Ureter (tissue), 1 donor: ENCODE measurements at regions not wholly inside any gene's neighbourhood (a gene's known extent, or its start where the extent isn't known, plus 50 kb on each side); places are given as distances from the start of the nearest gene placed in this dataset.
"Not testable (repeated sequence)": the region's sequence is repeated elsewhere in the genome, so short reads cannot be mapped to it uniquely, and the experiment has no call there.

Source experiments
- DNase-seq: peaks from one replicate; pipeline ENCODE4 v3.0.0-alpha.2; 2020; ENCODE audit warnings: low spot score
- donor health status: DM: yes; HTN: yes; CAD: no.

GRCh38 chr2:110394769-110395168, 77.8 kb downstream of the LIMS4 start:
- DNase-seq: not testable (repeated sequence)

DNA sequence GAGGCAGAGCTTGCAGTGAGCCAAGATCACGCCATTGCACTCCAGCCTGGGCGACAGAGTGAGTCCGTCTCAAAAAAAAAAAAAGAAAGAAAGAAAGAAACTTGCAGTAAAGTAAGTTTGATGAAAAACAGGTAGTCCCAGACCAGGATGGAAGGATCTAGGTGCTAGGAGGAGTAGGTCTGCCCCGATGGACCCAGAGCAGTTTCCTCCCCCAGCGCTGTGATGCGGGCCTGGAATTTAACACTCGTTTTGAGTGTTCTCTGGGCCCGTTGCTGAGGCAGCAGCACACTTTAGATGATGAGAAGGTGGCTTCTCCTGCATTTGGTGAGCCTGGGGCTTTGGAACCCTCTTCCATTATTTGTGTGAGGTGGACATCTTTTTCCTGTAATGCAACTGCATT, 80.2 kb downstream of the LIMS4 start:
- DNase-seq: not testable (repeated sequence)

GRCh38 chr2:110391035-110391418, 81.6 kb downstream of the LIMS4 start:
- DNase-seq: not testable (repeated sequence)

- not testable (repeated sequence) for DNase-seq
Observed at GRCh38 chr2:110390351-110391034, 82.1 kb downstream of the LIMS4 start.

GRCh38 chr2:110387044-110387443, 85.6 kb downstream of the LIMS4 start:
- not testable (repeated sequence) for DNase-seq

DNA sequence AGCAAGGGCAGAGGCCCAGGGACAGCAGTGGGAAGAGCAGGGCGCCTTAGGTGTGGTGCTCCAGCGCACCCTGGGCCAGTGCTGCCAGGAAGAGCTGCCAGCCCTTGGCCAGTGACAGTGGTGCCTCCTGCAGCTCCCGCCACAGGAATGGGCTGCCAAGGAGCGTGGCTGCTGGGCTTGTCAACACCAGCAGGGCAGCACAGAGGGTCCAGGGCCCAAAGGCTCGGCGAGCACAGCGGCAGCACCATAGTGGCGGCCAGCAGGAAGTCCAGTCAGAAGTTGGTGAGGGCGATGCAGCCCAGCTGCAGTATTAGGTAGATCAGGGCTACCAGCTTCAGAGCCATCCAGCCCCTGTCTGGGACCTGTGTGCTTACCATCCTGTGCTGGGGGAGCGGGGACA, 86.1 kb downstream of the LIMS4 start:
- not testable (repeated sequence) for DNase-seq

DNA sequence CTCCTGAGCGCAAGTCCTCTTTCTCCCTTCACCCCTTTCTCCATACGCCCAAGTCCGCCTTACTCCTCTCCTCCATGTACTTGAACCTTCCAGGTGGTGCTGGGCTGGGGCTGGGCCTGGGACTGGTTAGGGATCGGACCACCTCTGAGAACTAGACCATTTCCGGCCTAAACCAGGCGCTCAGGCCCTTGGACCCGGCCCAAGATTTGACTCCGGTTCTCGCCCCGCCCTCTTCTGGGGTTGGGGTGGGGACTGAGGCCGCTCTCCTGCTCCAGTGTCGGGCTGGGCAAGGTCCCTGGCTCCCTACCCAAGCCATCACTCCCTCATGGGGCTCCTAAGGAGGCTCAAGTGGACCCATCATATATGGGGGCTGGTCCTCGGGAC, 87.9 kb downstream of the LIMS4 start:
- not testable (repeated sequence) for DNase-seq

- not testable (repeated sequence) for DNase-seq
Observed at GRCh38 chr2:110384109-110384735, 88.4 kb downstream of the LIMS4 start.

DNA sequence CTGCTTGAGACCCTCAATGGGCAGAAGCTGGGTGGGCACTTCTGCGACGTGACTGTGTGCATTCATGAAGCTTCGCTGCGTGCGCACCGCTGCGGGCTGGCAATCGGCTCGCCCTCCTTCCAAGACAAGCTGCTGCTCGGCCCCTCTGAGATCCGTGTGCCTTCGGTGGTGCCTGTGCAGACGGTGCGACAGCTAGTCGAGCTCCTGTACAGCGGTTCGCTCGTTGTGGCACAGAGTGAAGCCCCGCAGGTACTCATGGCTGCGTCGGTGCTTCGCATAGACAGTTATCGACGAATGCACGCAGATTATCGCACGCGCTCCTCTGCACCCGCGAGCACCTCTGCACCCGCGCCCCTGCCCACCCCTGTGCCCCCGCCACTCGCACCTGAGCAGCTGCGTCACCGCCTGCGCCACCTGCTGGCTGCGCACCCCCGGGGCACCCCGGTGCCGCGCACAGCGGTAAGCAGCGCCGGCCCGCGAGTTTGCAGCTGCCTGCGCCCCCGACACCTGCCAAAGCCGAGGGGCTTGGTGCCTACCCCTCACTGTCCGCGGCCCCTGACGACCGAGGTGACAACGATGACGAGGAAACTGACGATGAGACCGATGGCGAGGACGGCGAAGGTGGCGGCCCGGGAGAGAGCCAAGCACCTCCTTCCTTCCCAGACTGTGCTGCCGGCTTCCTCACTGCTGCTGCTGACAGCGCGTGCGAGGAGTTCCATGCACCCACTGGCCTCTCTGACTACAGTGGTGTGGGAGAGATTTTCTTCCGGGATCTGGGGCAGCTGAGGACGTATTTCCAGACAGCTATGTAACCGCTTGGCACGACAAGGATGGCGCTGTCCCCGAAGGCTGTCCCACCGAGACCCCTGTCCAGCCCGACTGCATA, 89.2 kb downstream of the LIMS4 start:
- DNase-seq: not testable (repeated sequence)

- not testable (repeated sequence) for DNase-seq
Observed at GRCh38 chr2:110373519-110373918, 99.1 kb downstream of the LIMS4 start.

DNA sequence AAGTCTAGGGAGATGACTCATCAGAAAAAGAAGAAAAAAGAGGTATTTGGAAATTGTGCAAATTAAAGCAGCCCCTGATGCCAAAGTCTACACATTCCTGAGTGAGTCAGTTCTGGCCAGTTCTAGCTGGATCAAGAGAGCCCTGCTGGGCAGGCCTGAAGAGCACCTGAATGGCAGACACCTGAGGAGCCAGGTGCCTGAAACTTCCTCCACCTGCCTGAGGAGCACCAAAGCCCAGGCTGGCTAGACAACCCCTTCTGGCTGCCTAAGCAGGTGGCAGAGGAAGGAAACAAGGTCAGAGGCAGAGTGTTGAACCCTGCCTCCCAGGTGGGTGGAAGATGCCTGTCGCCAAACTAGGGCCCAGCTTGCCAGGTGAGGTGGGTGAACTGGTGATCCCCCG, 101.0 kb downstream of the LIMS4 start:
- DNase-seq: peak; percentile 37

- DNase-seq: not testable (repeated sequence)
Observed at GRCh38 chr2:110357616-110358015, 115.0 kb downstream of the LIMS4 start.

- not testable (repeated sequence) for DNase-seq
Observed at GRCh38 chr2:110354294-110355018, 118.2 kb downstream of the LIMS4 start.

GRCh38 chr2:110350718-110351117, 121.9 kb downstream of the LIMS4 start:
- not testable (repeated sequence) for DNase-seq

- not testable (repeated sequence) for DNase-seq
Observed at GRCh38 chr2:110348902-110349301, 123.7 kb downstream of the LIMS4 start.

DNA sequence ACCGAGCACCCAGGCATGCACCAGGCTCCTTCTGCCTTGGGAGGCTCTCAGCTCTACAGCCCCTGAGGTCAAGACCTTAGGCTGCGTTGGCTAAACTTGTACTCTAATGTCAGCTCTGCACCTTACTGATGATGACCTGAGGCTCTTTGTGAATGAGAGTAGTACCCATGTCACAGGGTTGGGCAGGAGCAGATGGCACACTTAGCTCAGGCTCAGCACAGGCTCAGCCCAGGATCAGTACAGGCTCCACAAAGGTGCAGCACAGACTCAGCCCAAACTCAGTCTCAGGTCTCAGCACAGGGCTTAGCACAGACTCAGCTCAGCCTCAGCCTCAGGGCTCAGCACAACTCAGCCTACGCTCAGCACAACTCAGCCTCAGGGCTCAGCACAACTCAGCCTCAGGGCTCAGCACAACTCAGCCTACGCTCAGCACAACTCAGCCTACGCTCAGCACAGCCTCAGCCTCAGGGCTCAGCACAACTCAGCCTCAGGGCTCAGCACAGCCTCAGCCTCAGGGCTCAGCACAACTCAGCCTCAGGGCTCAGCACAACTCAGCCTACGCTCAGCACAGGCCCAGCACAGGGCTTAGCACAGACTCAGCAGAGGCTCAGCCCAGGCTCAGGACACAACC, 128.1 kb downstream of the LIMS4 start:
- DNase-seq: not testable (repeated sequence)

- not testable (repeated sequence) for DNase-seq
Observed at GRCh38 chr2:110342077-110342476, 129.7 kb upstream of the MTLN start.

- DNase-seq: not testable (repeated sequence)
Observed at GRCh38 chr2:110339126-110339525, 126.8 kb upstream of the MTLN start.

- DNase-seq: peak; percentile 37
Observed at GRCh38 chr2:110338277-110339003, 126.1 kb upstream of the MTLN start.

DNA sequence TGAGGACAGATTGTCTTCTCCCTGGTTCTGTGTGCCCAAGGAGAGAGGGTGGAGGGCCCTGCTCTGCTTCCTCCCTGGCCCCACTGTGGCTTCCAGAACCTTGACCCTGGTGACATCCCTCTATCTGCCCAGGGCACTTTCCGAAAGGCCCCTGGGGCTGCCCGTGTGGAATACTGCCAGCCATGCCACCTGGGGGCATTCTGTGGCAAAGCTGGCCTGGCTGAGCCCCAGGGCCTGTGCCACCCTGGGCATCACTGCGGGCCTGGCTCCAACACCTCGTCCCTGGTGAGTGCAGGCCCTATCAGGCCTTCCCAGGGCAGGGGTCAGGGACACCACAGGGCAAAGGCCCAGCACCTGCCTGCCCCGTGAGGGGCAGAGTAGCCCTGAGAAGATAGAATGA, 123.7 kb upstream of the MTLN start:
- DNase-seq: not testable (repeated sequence)
